ENCODE measurements at regions not wholly inside any gene's neighbourhood (a gene's known extent, or its start where the extent isn't known, plus 50 kb on each side); places are given as distances from the start of the nearest gene placed in this dataset.

- H3K27ac Mint-ChIP-seq = no peak overlapping the region
- H3K4me3 ChIP-seq (ENCODE audit: low read length) = no peak overlapping the region
- CTCF ChIA-PET = interaction anchor here (0.6 kb wide), 1 partner anchor 92 kb away, joined by 3 read pairs; no protein-coding TSS in a partner anchor
Observed at GRCh38 chr14:54226558-54226957, 170.2 kb upstream of the CDKN3 start.

GRCh38 chr14:54229136-54229535 lies 167.7 kb upstream of the CDKN3 start:
- Mint-ChIP-seq H3K27ac (no peak overlapping the region), H3K4me3 (no peak overlapping the region), H3K9me3 (peaks cover 0 to 5% (median 1%) of the 10 kb centered on the region in 11 donors), H3K27me3 (peaks cover 20 to 45% (median 33%) of the 10 kb centered on the region in 5 donors), H3K36me3 (no peaks in the 10 kb centered on the region), H3K4me1 (no peaks in the 10 kb centered on the region)
- intact Hi-C loops (cut with micrococcal nuclease) = no loop called here
- ChIA-PET CTCF (no interaction called here), POLR2A (no interaction called here)
- ATAC-seq (no peak), DNase-seq (no peak)
- H3K27ac ChIP-seq (ENCODE audit: low read depth, low read length) = no peak overlapping the region
- no peaks in the 10 kb centered on the region for H3K36me3 ChIP-seq (ENCODE audit: control insufficient read depth in 2 of 3, insufficient read depth in 3 of 3, low read length in 3 of 3)
- H3K9me3 ChIP-seq (ENCODE audit: control insufficient read depth in 2 of 3, low read length in 3 of 3) = no peaks in the 10 kb centered on the region
- H3K4me1 ChIP-seq (ENCODE audit: control insufficient read depth in 2 of 2, insufficient read depth in 2 of 2, low read length in 2 of 2) = no peaks in the 10 kb centered on the region
- no peak overlapping the region for H3K4me3 ChIP-seq (ENCODE audit: low read length)
- no peaks in the 10 kb centered on the region for H3K27me3 ChIP-seq (ENCODE audit: control insufficient read depth in 2 of 2, insufficient read depth in 2 of 2, low read length in 2 of 2)

More at GRCh38 chr14:54226558-54226957, 170.2 kb upstream of the CDKN3 start:
- Histone ChIP-seq H3K27ac (ENCODE audit: low read depth, low read length) (no peak overlapping the region), H3K36me3 (ENCODE audit: control insufficient read depth in 2 of 3, insufficient read depth in 3 of 3, low read length in 3 of 3) (no peaks in the 10 kb centered on the region), H3K27me3 (ENCODE audit: control insufficient read depth in 2 of 2, insufficient read depth in 2 of 2, low read length in 2 of 2) (no peaks in the 10 kb centered on the region), H3K9me3 (ENCODE audit: control insufficient read depth in 2 of 3, low read length in 3 of 3) (no peaks in the 10 kb centered on the region), H3K4me1 (ENCODE audit: control insufficient read depth in 2 of 2, insufficient read depth in 2 of 2, low read length in 2 of 2) (no peaks in the 10 kb centered on the region)
- H3K9me3 Mint-ChIP-seq = peaks cover 0 to 3% (median 0%) of the 10 kb centered on the region in 11 donors
- H3K36me3 Mint-ChIP-seq = no peaks in the 10 kb centered on the region
- DNase-seq = no peak
- intact Hi-C loops (cut with micrococcal nuclease) = no loop called here
- peaks cover 41 to 67% (median 52%) of the 10 kb centered on the region in 5 donors for H3K27me3 Mint-ChIP-seq
- POLR2A ChIA-PET = no interaction called here
- no peaks in the 10 kb centered on the region for H3K4me1 Mint-ChIP-seq
- H3K4me3 Mint-ChIP-seq = no peak overlapping the region
- ATAC-seq = no peak

- no peaks in the 10 kb centered on the region for H3K4me1 Mint-ChIP-seq
- peaks cover 0 to 12% (median 4%) of the 10 kb centered on the region in 11 donors for H3K9me3 Mint-ChIP-seq
- POLR2A ChIA-PET = no interaction called here
- Histone ChIP-seq H3K36me3 (ENCODE audit: control insufficient read depth in 2 of 3, insufficient read depth in 3 of 3, low read length in 3 of 3) (no peaks in the 10 kb centered on the region), H3K4me3 (ENCODE audit: low read length) (no peak overlapping the region), H3K4me1 (ENCODE audit: control insufficient read depth in 2 of 2, insufficient read depth in 2 of 2, low read length in 2 of 2) (no peaks in the 10 kb centered on the region), H3K27ac (ENCODE audit: low read depth, low read length) (no peak overlapping the region), H3K9me3 (ENCODE audit: control insufficient read depth in 2 of 3, low read length in 3 of 3) (no peaks in the 10 kb centered on the region), H3K27me3 (ENCODE audit: control insufficient read depth in 2 of 2, insufficient read depth in 2 of 2, low read length in 2 of 2) (no peaks in the 10 kb centered on the region)
- H3K27me3 Mint-ChIP-seq = peaks cover 18 to 38% (median 25%) of the 10 kb centered on the region in 5 donors
- CTCF ChIA-PET = no interaction called here
- DNase-seq = no peak
- H3K36me3 Mint-ChIP-seq = no peaks in the 10 kb centered on the region
- no peak overlapping the region for H3K4me3 Mint-ChIP-seq
- no peak for ATAC-seq
- intact Hi-C loops (cut with micrococcal nuclease) = no loop called here
- no peak overlapping the region for H3K27ac Mint-ChIP-seq
Observed at GRCh38 chr14:54230645-54231044, 166.2 kb upstream of the CDKN3 start.

GRCh38 chr14:54232735-54233134 lies 164.1 kb upstream of the CDKN3 start:
- Mint-ChIP-seq H3K36me3 (no peaks in the 10 kb centered on the region), H3K4me3 (no peak overlapping the region), H3K27me3 (peaks cover 13 to 27% (median 15%) of the 10 kb centered on the region in 5 donors), H3K27ac (no peak overlapping the region), H3K4me1 (no peaks in the 10 kb centered on the region), H3K9me3 (peaks cover 0 to 12% (median 4%) of the 10 kb centered on the region in 11 donors)
- Histone ChIP-seq H3K4me1 (ENCODE audit: control insufficient read depth in 2 of 2, insufficient read depth in 2 of 2, low read length in 2 of 2) (no peaks in the 10 kb centered on the region), H3K9me3 (ENCODE audit: control insufficient read depth in 2 of 3, low read length in 3 of 3) (no peaks in the 10 kb centered on the region), H3K4me3 (ENCODE audit: low read length) (no peak overlapping the region), H3K36me3 (ENCODE audit: control insufficient read depth in 2 of 3, insufficient read depth in 3 of 3, low read length in 3 of 3) (no peaks in the 10 kb centered on the region), H3K27me3 (ENCODE audit: control insufficient read depth in 2 of 2, insufficient read depth in 2 of 2, low read length in 2 of 2) (no peaks in the 10 kb centered on the region), H3K27ac (ENCODE audit: low read depth, low read length) (no peak overlapping the region)
- intact Hi-C loops (cut with micrococcal nuclease) = no loop called here
- no peak for DNase-seq
- POLR2A ChIA-PET = no interaction called here
- ATAC-seq = no peak
- CTCF ChIA-PET = no interaction called here

GRCh38 chr14:54241517-54241916 lies 155.3 kb upstream of the CDKN3 start:
- no peaks in the 10 kb centered on the region for H3K27me3 ChIP-seq (ENCODE audit: control insufficient read depth in 2 of 2, insufficient read depth in 2 of 2, low read length in 2 of 2)
- H3K4me3 ChIP-seq (ENCODE audit: low read length) = no peak overlapping the region
- POLR2A ChIA-PET = no interaction called here
- intact Hi-C loops (cut with micrococcal nuclease) = no loop called here
- Mint-ChIP-seq H3K4me3 (no peak overlapping the region), H3K4me1 (peaks cover 0 to 2% (median 0%) of the 10 kb centered on the region in 7 donors), H3K27ac (no peak overlapping the region), H3K27me3 (peaks cover 0 to 11% (median 0%) of the 10 kb centered on the region in 5 donors), H3K9me3 (peaks cover 0 to 4% (median 0%) of the 10 kb centered on the region in 11 donors), H3K36me3 (no peaks in the 10 kb centered on the region)
- no peak overlapping the region for H3K27ac ChIP-seq (ENCODE audit: low read depth, low read length)
- no peaks in the 10 kb centered on the region for H3K9me3 ChIP-seq (ENCODE audit: control insufficient read depth in 2 of 3, low read length in 3 of 3)
- no peaks in the 10 kb centered on the region for H3K36me3 ChIP-seq (ENCODE audit: control insufficient read depth in 2 of 3, insufficient read depth in 3 of 3, low read length in 3 of 3)
- CTCF ChIA-PET = no interaction called here
- no peaks in the 10 kb centered on the region for H3K4me1 ChIP-seq (ENCODE audit: control insufficient read depth in 2 of 2, insufficient read depth in 2 of 2, low read length in 2 of 2)
- DNase-seq (no peak), ATAC-seq (no peak)

GRCh38 chr14:54251356-54251755 lies 145.5 kb upstream of the CDKN3 start:
- ChIA-PET CTCF (no interaction called here), POLR2A (no interaction called here)
- intact Hi-C loops (cut with micrococcal nuclease) = loop anchor here in 1 of 2 donors (5.0 kb wide), 1 partner anchor 959 kb away; no protein-coding TSS in a partner anchor
- ATAC-seq = no peak
- Mint-ChIP-seq H3K4me3 (no peak overlapping the region), H3K27me3 (peaks cover 16 to 33% (median 29%) of the 10 kb centered on the region in 5 donors), H3K9me3 (peaks cover 0 to 3% (median 0%) of the 10 kb centered on the region in 11 donors), H3K4me1 (peaks cover 0 to 5% (median 0%) of the 10 kb centered on the region in 7 donors), H3K36me3 (no peaks in the 10 kb centered on the region), H3K27ac (no peak overlapping the region)
- H3K27ac ChIP-seq (ENCODE audit: low read depth, low read length) = no peak overlapping the region
- no peaks in the 10 kb centered on the region for H3K4me1 ChIP-seq (ENCODE audit: control insufficient read depth in 2 of 2, insufficient read depth in 2 of 2, low read length in 2 of 2)
- no peak for DNase-seq
- H3K27me3 ChIP-seq (ENCODE audit: control insufficient read depth in 2 of 2, insufficient read depth in 2 of 2, low read length in 2 of 2) = no peaks in the 10 kb centered on the region
- H3K9me3 ChIP-seq (ENCODE audit: control insufficient read depth in 2 of 3, low read length in 3 of 3) = no peaks in the 10 kb centered on the region
- no peaks in the 10 kb centered on the region for H3K36me3 ChIP-seq (ENCODE audit: control insufficient read depth in 2 of 3, insufficient read depth in 3 of 3, low read length in 3 of 3)
- no peak overlapping the region for H3K4me3 ChIP-seq (ENCODE audit: low read length)

GRCh38 chr14:54252072-54252730 lies 144.6 kb upstream of the CDKN3 start:
- intact Hi-C loops (cut with micrococcal nuclease) = loop anchor here in 1 of 2 donors (5.0 kb wide), 1 partner anchor 960 kb away; no protein-coding TSS in a partner anchor
- peaks cover 14 to 33% (median 25%) of the 10 kb centered on the region in 5 donors for H3K27me3 Mint-ChIP-seq
- no peak overlapping the region for H3K27ac Mint-ChIP-seq
- H3K4me3 Mint-ChIP-seq = no peak overlapping the region
- H3K36me3 ChIP-seq (ENCODE audit: control insufficient read depth in 2 of 3, insufficient read depth in 3 of 3, low read length in 3 of 3) = no peaks in the 10 kb centered on the region
- ChIA-PET POLR2A (no interaction called here), CTCF (no interaction called here)
- H3K4me1 ChIP-seq (ENCODE audit: control insufficient read depth in 2 of 2, insufficient read depth in 2 of 2, low read length in 2 of 2) = no peaks in the 10 kb centered on the region
- no peak overlapping the region for H3K4me3 ChIP-seq (ENCODE audit: low read length)
- ATAC-seq (no peak), DNase-seq (no peak)
- H3K4me1 Mint-ChIP-seq = peaks cover 0 to 5% (median 0%) of the 10 kb centered on the region in 7 donors
- peaks cover 0 to 3% (median 0%) of the 10 kb centered on the region in 11 donors for H3K9me3 Mint-ChIP-seq
- no peaks in the 10 kb centered on the region for H3K36me3 Mint-ChIP-seq
- no peaks in the 10 kb centered on the region for H3K9me3 ChIP-seq (ENCODE audit: control insufficient read depth in 2 of 3, low read length in 3 of 3)
- no peak overlapping the region for H3K27ac ChIP-seq (ENCODE audit: low read depth, low read length)
- H3K27me3 ChIP-seq (ENCODE audit: control insufficient read depth in 2 of 2, insufficient read depth in 2 of 2, low read length in 2 of 2) = no peaks in the 10 kb centered on the region

Data from naive thymus-derived CD4-positive, alpha-beta T cell (primary cell).